ENCODE measurements at regions not wholly inside any gene's neighbourhood (a gene's known extent, or its start where the extent isn't known, plus 50 kb on each side); places are given as distances from the start of the nearest gene placed in this dataset.

- no peak overlapping the region for H3K27ac Mint-ChIP-seq
- H3K27me3 Mint-ChIP-seq: no peaks in the 10 kb centered on the region
- H3K4me1 Mint-ChIP-seq (ENCODE audit: low read depth): peaks cover 53% of the 10 kb centered on the region
- no peaks in the 10 kb centered on the region for H3K36me3 Mint-ChIP-seq (ENCODE audit: low read depth)
- DNase-seq: no peak
- H3K4me3 Mint-ChIP-seq: no peak overlapping the region
- no peaks in the 10 kb centered on the region for H3K9me3 Mint-ChIP-seq
Observed at GRCh38 chr2:12173271-12173942, 427.0 kb downstream of the LPIN1 start.

DNA sequence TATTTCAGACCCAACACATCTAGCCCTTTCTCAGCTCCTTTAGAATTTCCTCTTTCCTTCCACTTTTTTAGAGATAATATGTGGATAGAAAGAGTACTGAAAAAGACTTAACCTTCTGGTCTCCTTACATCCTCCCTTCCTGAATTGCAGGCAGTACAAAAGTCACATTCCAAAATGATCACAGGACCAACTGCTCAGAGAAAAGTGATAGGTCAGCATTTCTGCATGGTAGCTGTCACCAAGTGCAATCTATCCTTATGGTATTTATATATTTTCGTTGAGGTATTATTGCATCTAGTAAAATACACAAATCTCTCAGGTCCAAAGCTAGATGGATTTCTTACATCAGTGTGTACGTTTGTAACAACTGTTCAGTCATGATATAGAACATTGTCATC, 427.5 kb downstream of the LPIN1 start:
- Mint-ChIP-seq H3K27ac (no peak overlapping the region), H3K27me3 (no peaks in the 10 kb centered on the region), H3K36me3 (ENCODE audit: low read depth) (no peaks in the 10 kb centered on the region), H3K4me1 (ENCODE audit: low read depth) (peaks cover 53% of the 10 kb centered on the region), H3K4me3 (no peak overlapping the region), H3K9me3 (no peaks in the 10 kb centered on the region)
- DNase-seq: no peak

- no peak for DNase-seq
- Mint-ChIP-seq H3K27me3 (no peaks in the 10 kb centered on the region), H3K9me3 (no peaks in the 10 kb centered on the region), H3K27ac (no peak overlapping the region), H3K36me3 (ENCODE audit: low read depth) (no peaks in the 10 kb centered on the region), H3K4me1 (ENCODE audit: low read depth) (peaks cover 39% of the 10 kb centered on the region), H3K4me3 (no peak overlapping the region)
Observed at GRCh38 chr2:12175323-12175722, 428.9 kb downstream of the LPIN1 start.

DNA sequence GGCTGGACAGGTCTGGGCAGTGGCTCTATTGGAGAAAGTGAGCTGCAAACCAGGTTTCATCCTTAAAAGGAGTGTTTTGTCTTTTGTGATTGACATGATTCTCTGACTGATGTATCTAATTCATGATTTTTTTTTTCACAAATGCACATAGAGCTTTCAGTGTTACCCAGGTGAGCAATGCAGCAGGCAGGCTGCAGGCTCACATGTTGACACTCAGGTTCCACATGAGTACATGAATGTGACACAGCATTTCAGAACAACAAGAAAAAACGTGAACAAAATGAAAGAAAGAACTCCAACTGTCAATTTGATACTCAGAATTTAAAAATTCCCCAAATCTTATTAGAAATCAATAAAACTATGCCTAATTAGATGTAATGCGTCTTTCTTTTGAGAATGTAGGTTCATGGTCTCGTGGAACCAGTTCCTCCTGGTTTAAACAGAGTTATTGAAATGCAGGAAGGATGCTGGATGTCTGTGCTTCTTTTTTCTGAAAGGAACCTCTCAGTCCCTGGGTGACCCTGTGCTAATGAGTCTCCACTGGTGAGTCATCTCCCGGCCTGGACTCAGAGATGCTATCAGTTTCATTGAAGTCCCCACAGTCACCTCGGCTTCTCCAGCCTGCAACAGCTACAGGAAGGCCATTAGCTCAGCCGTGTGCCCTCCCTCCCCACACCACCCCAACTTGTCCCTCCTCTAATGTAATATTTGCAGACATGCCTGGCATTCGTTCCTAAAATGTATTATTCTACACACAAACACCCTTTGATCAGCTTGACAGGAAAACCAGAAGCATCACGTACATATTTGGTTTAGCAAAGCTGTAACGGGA, 430.4 kb downstream of the LPIN1 start:
- no peak for DNase-seq
- peaks cover 37% of the 10 kb centered on the region for H3K4me1 Mint-ChIP-seq (ENCODE audit: low read depth)
- no peaks in the 10 kb centered on the region for H3K9me3 Mint-ChIP-seq
- no peaks in the 10 kb centered on the region for H3K27me3 Mint-ChIP-seq
- H3K27ac Mint-ChIP-seq: no peak overlapping the region
- no peaks in the 10 kb centered on the region for H3K36me3 Mint-ChIP-seq (ENCODE audit: low read depth)
- H3K4me3 Mint-ChIP-seq: no peak overlapping the region

- DNase-seq: no peak
- Mint-ChIP-seq H3K36me3 (ENCODE audit: low read depth) (no peaks in the 10 kb centered on the region), H3K27ac (no peak overlapping the region), H3K4me3 (no peak overlapping the region), H3K9me3 (no peaks in the 10 kb centered on the region), H3K27me3 (no peaks in the 10 kb centered on the region), H3K4me1 (ENCODE audit: low read depth) (peaks cover 37% of the 10 kb centered on the region)
Observed at GRCh38 chr2:12177455-12178288, 431.2 kb downstream of the LPIN1 start.

GRCh38 chr2:12178289-12179080, 432.1 kb downstream of the LPIN1 start:
- DNase-seq: no peak
- H3K4me3 Mint-ChIP-seq: no peak overlapping the region
- H3K27me3 Mint-ChIP-seq: no peaks in the 10 kb centered on the region
- H3K36me3 Mint-ChIP-seq (ENCODE audit: low read depth): no peaks in the 10 kb centered on the region
- H3K4me1 Mint-ChIP-seq (ENCODE audit: low read depth): peaks cover 37% of the 10 kb centered on the region
- H3K9me3 Mint-ChIP-seq: no peaks in the 10 kb centered on the region
- no peak overlapping the region for H3K27ac Mint-ChIP-seq

DNA sequence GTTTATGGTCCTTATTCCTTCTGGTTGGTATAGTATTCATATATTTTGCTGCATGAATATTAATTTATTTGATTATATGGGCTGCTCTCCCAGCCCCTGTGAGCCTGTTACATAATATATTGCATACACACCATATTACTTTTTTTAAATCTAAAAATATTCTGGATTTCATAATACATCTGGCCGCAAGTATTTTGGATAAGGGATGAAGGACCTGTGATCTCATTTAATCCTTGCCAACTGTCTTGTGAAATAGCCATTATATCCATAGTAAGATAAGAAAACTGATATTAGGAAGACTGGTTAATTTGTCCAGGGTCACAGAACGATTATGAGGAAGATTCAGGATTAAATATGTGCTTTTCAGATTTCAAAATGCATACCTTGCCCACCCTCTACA, 433.6 kb downstream of the LPIN1 start:
- Mint-ChIP-seq H3K36me3 (ENCODE audit: low read depth) (no peaks in the 10 kb centered on the region), H3K27me3 (no peaks in the 10 kb centered on the region), H3K4me3 (no peak overlapping the region), H3K9me3 (no peaks in the 10 kb centered on the region), H3K4me1 (ENCODE audit: low read depth) (peaks cover 37% of the 10 kb centered on the region), H3K27ac (no peak overlapping the region)
- DNase-seq: no peak

DNA sequence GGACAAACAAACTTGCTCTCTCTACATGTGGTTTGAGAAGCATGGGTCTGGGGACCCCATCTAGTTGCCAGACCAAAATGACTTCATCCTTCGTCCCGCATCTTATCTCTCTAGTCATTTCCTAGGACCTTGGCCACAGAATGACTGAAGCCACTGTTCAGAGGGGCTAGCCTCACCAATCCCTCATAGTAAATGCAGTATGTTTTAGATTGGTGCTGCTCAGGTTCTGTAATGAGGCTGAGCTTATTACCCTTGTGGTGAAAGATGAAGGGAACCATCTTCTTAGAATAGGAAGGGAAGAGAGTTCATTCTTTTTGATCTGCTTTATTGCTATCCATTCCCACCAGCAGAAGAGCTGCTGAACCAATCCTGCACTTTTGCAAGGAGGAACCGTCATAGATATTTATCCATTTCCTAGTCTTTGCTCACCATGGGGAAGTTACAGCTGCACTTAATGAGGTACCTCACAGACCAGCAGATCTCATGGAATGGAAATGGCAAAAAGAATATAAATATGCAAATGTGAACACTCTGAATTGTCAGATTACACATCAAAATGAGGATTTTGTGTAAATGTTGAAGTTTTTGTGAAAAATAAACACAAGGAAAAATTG, 436.7 kb downstream of the LPIN1 start:
- no peaks in the 10 kb centered on the region for H3K36me3 Mint-ChIP-seq (ENCODE audit: low read depth)
- no peak for DNase-seq
- H3K27me3 Mint-ChIP-seq: no peaks in the 10 kb centered on the region
- no peaks in the 10 kb centered on the region for H3K9me3 Mint-ChIP-seq
- peaks cover 8% of the 10 kb centered on the region for H3K4me1 Mint-ChIP-seq (ENCODE audit: low read depth)
- H3K4me3 Mint-ChIP-seq: no peak overlapping the region
- H3K27ac Mint-ChIP-seq: no peak overlapping the region

GRCh38 chr2:12192762-12193161, 446.3 kb downstream of the LPIN1 start:
- H3K9me3 Mint-ChIP-seq: peaks cover 16% of the 10 kb centered on the region
- no peak for DNase-seq
- H3K27me3 Mint-ChIP-seq: no peaks in the 10 kb centered on the region
- H3K27ac Mint-ChIP-seq: no peak overlapping the region
- no peaks in the 10 kb centered on the region for H3K36me3 Mint-ChIP-seq (ENCODE audit: low read depth)
- no peak overlapping the region for H3K4me3 Mint-ChIP-seq
- H3K4me1 Mint-ChIP-seq (ENCODE audit: low read depth): peaks cover 15% of the 10 kb centered on the region

GRCh38 chr2:12194968-12195367, 448.5 kb downstream of the LPIN1 start:
- Mint-ChIP-seq H3K4me3 (no peak overlapping the region), H3K9me3 (peaks cover 16% of the 10 kb centered on the region), H3K36me3 (ENCODE audit: low read depth) (no peaks in the 10 kb centered on the region), H3K27ac (no peak overlapping the region), H3K27me3 (no peaks in the 10 kb centered on the region), H3K4me1 (ENCODE audit: low read depth) (peaks cover 15% of the 10 kb centered on the region)
- no peak for DNase-seq

- Mint-ChIP-seq H3K4me3 (no peak overlapping the region), H3K4me1 (ENCODE audit: low read depth) (peaks cover 15% of the 10 kb centered on the region), H3K27me3 (no peaks in the 10 kb centered on the region), H3K36me3 (ENCODE audit: low read depth) (no peaks in the 10 kb centered on the region), H3K9me3 (peaks cover 16% of the 10 kb centered on the region), H3K27ac (no peak overlapping the region)
- DNase-seq: no peak
Observed at GRCh38 chr2:12196495-12196894, 450.1 kb downstream of the LPIN1 start.

GRCh38 chr2:12197133-12197532, 450.7 kb downstream of the LPIN1 start:
- Mint-ChIP-seq H3K27me3 (no peaks in the 10 kb centered on the region), H3K27ac (no peak overlapping the region), H3K9me3 (peaks cover 16% of the 10 kb centered on the region), H3K36me3 (ENCODE audit: low read depth) (no peaks in the 10 kb centered on the region), H3K4me1 (ENCODE audit: low read depth) (peaks cover 15% of the 10 kb centered on the region), H3K4me3 (no peak overlapping the region)
- no peak for DNase-seq

DNA sequence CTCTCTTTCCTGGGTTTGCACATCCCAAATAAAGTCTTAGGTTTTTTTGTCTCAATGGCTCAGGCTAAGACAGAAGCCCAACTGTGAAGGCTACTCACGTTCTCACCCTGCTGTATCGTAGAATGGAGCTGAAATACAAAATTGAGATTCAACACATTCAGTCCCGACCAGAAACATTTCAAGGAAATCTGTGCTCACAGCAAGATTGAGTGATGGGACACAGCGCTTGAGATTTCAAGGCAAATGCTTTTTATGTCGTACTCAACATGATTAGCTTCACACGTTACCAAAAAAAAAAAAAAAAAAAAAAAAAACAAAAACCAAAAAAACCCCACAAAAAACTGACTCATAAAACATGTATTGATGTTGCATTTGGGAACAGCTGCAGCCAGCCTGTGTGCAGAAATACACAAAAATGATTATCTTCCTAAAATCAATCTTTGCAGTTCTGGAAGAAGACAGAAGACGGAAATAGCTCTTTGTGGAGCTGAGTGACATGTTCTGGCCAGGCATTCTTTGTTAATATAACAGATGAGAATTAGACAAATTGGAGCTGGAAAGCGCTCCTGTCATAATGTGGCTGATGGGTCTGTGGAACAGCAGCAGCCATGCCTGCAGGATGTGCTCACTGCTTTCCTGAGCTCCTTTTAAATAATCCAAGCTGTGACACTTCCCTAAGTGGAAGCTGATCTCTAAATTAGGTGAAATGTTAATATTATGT, 453.2 kb downstream of the LPIN1 start:
- Mint-ChIP-seq H3K27ac (no peak overlapping the region), H3K4me3 (no peak overlapping the region), H3K27me3 (no peaks in the 10 kb centered on the region), H3K4me1 (ENCODE audit: low read depth) (peaks cover 2% of the 10 kb centered on the region), H3K36me3 (ENCODE audit: low read depth) (no peaks in the 10 kb centered on the region), H3K9me3 (peaks cover 7% of the 10 kb centered on the region)
- no peak for DNase-seq

Data from activated T-cell treated with anti-CD3 and anti-CD28 coated beads, Interleukin-2, amount 50 U/mL, for 24 hours (primary cell).